ENCODE measurements at regions not wholly inside any gene's neighbourhood (a gene's known extent, or its start where the extent isn't known, plus 50 kb on each side); places are given as distances from the start of the nearest gene placed in this dataset.

DNA sequence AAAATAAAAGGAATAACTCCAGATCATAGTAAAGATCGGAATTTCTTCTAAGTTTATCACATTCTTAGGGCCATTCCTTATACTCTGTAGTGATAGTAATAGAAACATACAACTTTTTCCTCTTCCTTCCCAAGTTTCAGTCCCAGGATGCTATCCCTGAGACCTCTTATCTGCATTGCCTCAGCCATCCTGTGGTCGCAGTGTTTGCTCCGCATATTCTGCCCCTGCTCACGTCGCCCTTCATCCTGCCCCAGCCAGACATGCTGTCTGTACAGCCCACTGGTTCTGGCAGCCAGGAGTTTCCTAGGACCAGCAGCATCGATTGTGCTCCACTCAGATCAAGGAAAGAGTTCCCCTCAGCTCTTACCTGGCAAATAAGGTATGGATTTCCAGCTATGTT is 132.7 kb upstream of the ERCC6L2 start:
- no peak for TF ChIP-seq EZH2 (IDR thresholded peaks at IDR 0.05; ENCODE audit: borderline replicate concordance, insufficient read depth, low read depth, low read length, poor library complexity, severe bottlenecking)
- TF ChIP-seq, protein P1, sequence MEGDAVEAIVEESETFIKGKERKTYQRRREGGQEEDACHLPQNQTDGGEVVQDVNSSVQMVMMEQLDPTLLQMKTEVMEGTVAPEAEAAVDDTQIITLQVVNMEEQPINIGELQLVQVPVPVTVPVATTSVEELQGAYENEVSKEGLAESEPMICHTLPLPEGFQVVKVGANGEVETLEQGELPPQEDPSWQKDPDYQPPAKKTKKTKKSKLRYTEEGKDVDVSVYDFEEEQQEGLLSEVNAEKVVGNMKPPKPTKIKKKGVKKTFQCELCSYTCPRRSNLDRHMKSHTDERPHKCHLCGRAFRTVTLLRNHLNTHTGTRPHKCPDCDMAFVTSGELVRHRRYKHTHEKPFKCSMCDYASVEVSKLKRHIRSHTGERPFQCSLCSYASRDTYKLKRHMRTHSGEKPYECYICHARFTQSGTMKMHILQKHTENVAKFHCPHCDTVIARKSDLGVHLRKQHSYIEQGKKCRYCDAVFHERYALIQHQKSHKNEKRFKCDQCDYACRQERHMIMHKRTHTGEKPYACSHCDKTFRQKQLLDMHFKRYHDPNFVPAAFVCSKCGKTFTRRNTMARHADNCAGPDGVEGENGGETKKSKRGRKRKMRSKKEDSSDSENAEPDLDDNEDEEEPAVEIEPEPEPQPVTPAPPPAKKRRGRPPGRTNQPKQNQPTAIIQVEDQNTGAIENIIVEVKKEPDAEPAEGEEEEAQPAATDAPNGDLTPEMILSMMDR (IDR thresholded peaks at IDR 0.05), result no peak
